HG02759 (cell line): ENCODE measurements at regions not wholly inside any gene's neighbourhood (a gene's known extent, or its start where the extent isn't known, plus 50 kb on each side); places are given as distances from the start of the nearest gene placed in this dataset.

Source experiments
- ATAC-seq: cut with Tn5 transposase; IDR thresholded peaks from one replicate; pipeline ENCODE4 v1.9.1; 2021; ENCODE audit warnings: mild to moderate bottlenecking, moderate library complexity; ENCODE audit not compliant: unreplicated experiment

GRCh38 chr10:65847436-65848230 lies 1078.2 kb upstream of the LRRTM3 start:
- no peak for ATAC-seq

DNA sequence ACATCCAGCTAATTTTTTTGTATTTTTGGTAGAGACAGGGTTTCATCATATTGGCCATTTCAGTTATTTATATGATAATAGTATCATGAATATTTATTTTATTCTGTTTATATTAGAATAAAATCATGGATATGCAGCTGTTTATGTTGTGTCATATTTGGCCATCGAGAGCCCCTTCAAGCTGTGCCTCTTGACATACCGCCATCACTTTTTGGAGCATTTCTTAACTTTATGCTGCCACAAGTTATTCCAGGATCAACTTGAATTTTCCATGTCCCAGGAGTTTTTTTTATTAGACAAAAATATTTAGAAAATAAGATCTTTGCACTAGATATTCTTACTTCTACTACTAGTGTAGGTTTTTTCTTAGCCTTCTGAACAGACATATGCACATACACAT lies 1067.0 kb upstream of the LRRTM3 start:
- no peak for ATAC-seq

DNA sequence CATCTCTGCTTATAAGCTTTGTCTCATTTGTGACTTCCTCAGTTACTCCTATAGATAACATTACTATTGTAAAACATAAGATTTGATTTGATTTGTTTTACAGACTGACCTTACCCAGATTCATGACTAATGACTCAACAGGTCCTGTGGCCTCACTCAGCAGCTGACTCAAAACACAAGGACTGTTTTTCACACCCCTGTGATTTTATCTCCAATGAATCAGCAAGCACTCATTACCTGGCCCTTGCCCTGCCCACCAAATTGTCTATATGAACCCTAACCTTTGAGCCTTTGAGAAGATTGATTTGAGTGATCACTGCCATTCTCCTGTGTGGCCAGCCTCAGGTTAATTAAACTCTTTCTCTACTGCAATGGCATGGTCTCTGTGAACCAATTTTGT lies 1064.6 kb upstream of the LRRTM3 start:
- ATAC-seq: peak; percentile 88
